Pulmonary artery endothelial cell (primary cell): ENCODE measurements at regions not wholly inside any gene's neighbourhood (a gene's known extent, or its start where the extent isn't known, plus 50 kb on each side); places are given as distances from the start of the nearest gene placed in this dataset.
A peak's percentile ranks its signal among the peaks of the same experiment; 100 is the strongest.

ENCODE experiments used
- DNase-seq: peaks from one replicate; pipeline ENCODE4 v3.0.0-alpha.2; 2011; ENCODE audit warnings: low read depth, low spot score

GRCh38 chr5:104267320-104268015 lies 704.9 kb upstream of the NUDT12 start:
- no peak for DNase-seq

- no peak for DNase-seq
Observed at GRCh38 chr5:104266161-104266560, 703.6 kb upstream of the NUDT12 start.

GRCh38 chr5:104265531-104266140 lies 703.0 kb upstream of the NUDT12 start:
- no peak for DNase-seq

- no peak for DNase-seq
Observed at GRCh38 chr5:104247260-104247659, 684.7 kb upstream of the NUDT12 start.

- DNase-seq: no peak
Observed at GRCh38 chr5:104241046-104241445, 678.5 kb upstream of the NUDT12 start.

- no peak for DNase-seq
Observed at GRCh38 chr5:104237586-104237985, 675.0 kb upstream of the NUDT12 start.

- no peak for DNase-seq
Observed at GRCh38 chr5:104223885-104224773, 661.5 kb upstream of the NUDT12 start.

- DNase-seq: no peak
Observed at GRCh38 chr5:104218200-104218599, 655.6 kb upstream of the NUDT12 start.

GRCh38 chr5:104213216-104213615 lies 650.6 kb upstream of the NUDT12 start:
- no peak for DNase-seq

- no peak for DNase-seq
Observed at GRCh38 chr5:104199771-104200170, 637.2 kb upstream of the NUDT12 start.

- DNase-seq: no peak
Observed at GRCh38 chr5:104198156-104198555, 635.6 kb upstream of the NUDT12 start.

- no peak for DNase-seq
Observed at GRCh38 chr5:104189909-104190308, 627.3 kb upstream of the NUDT12 start.

- no peak for DNase-seq
Observed at GRCh38 chr5:104189031-104189430, 626.4 kb upstream of the NUDT12 start.

- DNase-seq: no peak
Observed at GRCh38 chr5:104187656-104188055, 625.1 kb upstream of the NUDT12 start.

GRCh38 chr5:104186510-104186909 lies 623.9 kb upstream of the NUDT12 start:
- DNase-seq: no peak

GRCh38 chr5:104186100-104186499 lies 623.5 kb upstream of the NUDT12 start:
- DNase-seq: no peak

- DNase-seq: no peak
Observed at GRCh38 chr5:104184264-104184663, 621.7 kb upstream of the NUDT12 start.

- peak; percentile 3 for DNase-seq
Observed at GRCh38 chr5:104178829-104179456, 616.4 kb upstream of the NUDT12 start.

GRCh38 chr5:104178066-104178465 lies 615.5 kb upstream of the NUDT12 start:
- DNase-seq: no peak

- no peak for DNase-seq
Observed at GRCh38 chr5:104177651-104178050, 615.1 kb upstream of the NUDT12 start.

GRCh38 chr5:104172976-104173375 lies 610.4 kb upstream of the NUDT12 start:
- no peak for DNase-seq
